Lung (tissue), 11 donors: ENCODE measurements at regions not wholly inside any gene's neighbourhood (a gene's known extent, or its start where the extent isn't known, plus 50 kb on each side); places are given as distances from the start of the nearest gene placed in this dataset.

Source experiments
- ATAC-seq: fragments of 200-7000 bp; cut with Tn5 transposase; one replicate; pipeline ENCODE4 v1.9.1; 2020; ENCODE audit warnings: moderate number of reproducible peaks; ENCODE audit not compliant: insufficient read depth, low FRiP score
- DNase-seq, 3 donors: peaks; one replicate each; pipeline ENCODE4 v3.0.0-alpha.2; 2013 to 2017
- H3K27ac ChIP-seq, 2 donors: one replicate each; pipeline ENCODE4 v1.5.1; 2013; ENCODE audit warnings: mild to moderate bottlenecking in 2 of 2, moderate library complexity in 2 of 2, control low read depth in 1 of 2, inconsistent platforms in 1 of 2, low read depth in 1 of 2, low read length in 1 of 2
- H3K27me3 ChIP-seq, 3 donors: one replicate each; pipeline ENCODE4 v1.5.1; 2013; ENCODE audit warnings: low read length in 2 of 3; ENCODE audit not compliant: control insufficient read depth in 3 of 3, insufficient read depth in 3 of 3
- H3K36me3 ChIP-seq, 4 donors: one replicate each; pipeline ENCODE4 v1.5.1; 2013; ENCODE audit warnings: low read length in 4 of 4, mild to moderate bottlenecking in 1 of 4, moderate library complexity in 1 of 4; ENCODE audit not compliant: control insufficient read depth in 4 of 4, insufficient read depth in 4 of 4
- H3K4me1 ChIP-seq, 5 donors: one replicate each; pipeline ENCODE4 v1.5.1; 2013; ENCODE audit warnings: low read length in 5 of 5, mild to moderate bottlenecking in 2 of 5, moderate library complexity in 1 of 5; ENCODE audit not compliant: control insufficient read depth in 5 of 5, insufficient read depth in 5 of 5
- H3K4me3 ChIP-seq: one replicate; pipeline ENCODE4 v1.5.1; 2013; ENCODE audit warnings: mild to moderate bottlenecking, control low read depth, moderate library complexity
- H3K9ac ChIP-seq, 2 donors: one replicate each; pipeline ENCODE4 v1.5.1; 2013; ENCODE audit warnings: low read length in 2 of 2, control low read depth in 1 of 2; ENCODE audit not compliant: insufficient read depth in 1 of 2
- H3K9me3 ChIP-seq, 4 donors: one replicate each; pipeline ENCODE4 v1.5.1; 2013; ENCODE audit warnings: low read length in 3 of 4, mild to moderate bottlenecking in 1 of 4, moderate library complexity in 1 of 4; ENCODE audit not compliant: control insufficient read depth in 4 of 4, insufficient read depth in 3 of 4
- CTCF ChIP-seq: IDR thresholded peaks from 2 replicates; pipeline ENCODE4 v1.5.1; 2012; ENCODE audit warnings: mild to moderate bottlenecking; ENCODE audit errors: control extremely low read depth, extremely low read depth
- WGBS, 2 donors: extraction: QIAGEN DNeasy Blood & Tissue Kit; methylation state at CpG; one replicate each; pipeline ENCODE4 v1.1.7; 2013; 5-methylcytosine and 5-hydroxymethylcytosine counted together
- donor health status: control.
- donor health status: control.
- donor health status: Bipolar disorder and iron deficiency.
- donor health status: healthy.
- donor health status: DM: yes; HTN: yes; CAD: no.

DNA sequence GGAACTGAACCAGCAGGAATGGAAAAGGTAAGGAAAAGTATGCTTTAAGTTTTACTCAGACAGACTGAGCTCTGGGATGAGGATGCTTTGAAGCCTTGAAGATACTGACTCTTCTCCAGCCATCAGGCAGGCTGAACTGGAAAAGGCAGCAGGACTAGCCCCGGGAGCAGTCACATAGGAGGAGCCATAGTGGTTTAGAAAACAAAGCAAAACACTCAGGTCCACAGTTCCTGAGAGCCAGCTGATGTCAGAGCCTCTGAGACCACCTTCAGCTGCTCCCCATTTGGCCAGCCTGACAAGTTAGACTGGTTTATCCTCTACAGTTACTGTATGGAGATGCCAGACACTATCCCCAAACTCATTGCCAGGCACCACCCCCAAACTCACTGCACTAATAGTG is 167.9 kb upstream of the CPEB2 start:
- H3K27me3 ChIP-seq, result no peaks in the 10 kb centered on the region
- peaks cover 0 to 3% (median 0%) of the 10 kb centered on the region in 5 donors for H3K4me1 ChIP-seq
- no peak for TF ChIP-seq CTCF
- peaks cover 0 to 1% (median 0%) of the 10 kb centered on the region in 4 donors for H3K9me3 ChIP-seq
- no peak overlapping the region for H3K27ac ChIP-seq
- H3K9ac ChIP-seq, result no peak overlapping the region
- 60 to 65% methylated on average over 1 of the region's 1 CpG for WGBS, 2 donors
- DNase-seq, result no peak
- ATAC-seq, result no peak
- no peak overlapping the region for H3K4me3 ChIP-seq
- no peaks in the 10 kb centered on the region for H3K36me3 ChIP-seq

- WGBS, 2 donors, result 62 to 77% methylated on average over 1 of the region's 1 CpG
- Histone ChIP-seq H3K4me1 (peaks cover 0 to 3% (median 0%) of the 10 kb centered on the region in 5 donors), H3K9me3 (peaks cover 0 to 1% (median 0%) of the 10 kb centered on the region in 4 donors), H3K27ac (no peak overlapping the region), H3K4me3 (no peak overlapping the region), H3K36me3 (no peaks in the 10 kb centered on the region), H3K27me3 (no peaks in the 10 kb centered on the region), H3K9ac (no peak overlapping the region)
- no peak for ATAC-seq
- no peak for TF ChIP-seq CTCF
- DNase-seq, result no peak
Measured at GRCh38 chr4:14835288-14835687, 167.0 kb upstream of the CPEB2 start.

DNA sequence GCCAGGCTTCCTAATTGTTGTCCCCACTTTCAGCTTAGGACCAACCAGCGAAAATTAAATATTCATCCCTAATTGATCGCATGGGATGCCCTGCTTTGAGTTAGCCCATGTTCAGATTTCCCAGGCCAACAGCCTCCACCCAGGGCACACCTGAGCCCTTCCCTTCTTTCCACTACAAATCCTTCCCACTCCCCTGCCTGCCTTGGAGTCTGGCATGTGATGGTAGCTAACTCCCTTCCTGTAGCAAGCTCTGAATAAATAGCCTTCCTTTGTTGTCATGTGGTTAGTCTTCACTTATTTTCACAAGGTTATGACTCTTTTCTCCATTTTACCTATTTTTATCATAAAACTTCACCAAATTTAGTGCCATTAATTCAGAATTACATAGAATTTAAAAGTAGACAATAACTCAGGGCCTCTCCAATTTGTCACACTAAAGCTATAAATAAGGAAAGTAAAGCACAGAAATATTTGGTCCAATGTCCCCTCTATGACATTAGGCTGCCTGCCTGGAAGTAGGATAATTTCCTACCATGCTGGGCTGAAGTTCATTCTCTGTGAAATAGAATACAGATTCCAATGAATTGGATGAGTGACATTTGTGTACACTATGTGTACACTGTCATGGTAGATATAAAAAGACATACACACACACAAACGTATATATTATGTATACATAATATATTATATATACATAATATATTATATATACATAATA is 166.4 kb upstream of the CPEB2 start:
- DNase-seq (no peak), ATAC-seq (no peak)
- WGBS, 2 donors, result 84 to 89% methylated on average over 3 of the region's 3 CpGs
- no peaks in the 10 kb centered on the region for H3K27me3 ChIP-seq
- H3K4me1 ChIP-seq, result peaks cover 0 to 3% (median 0%) of the 10 kb centered on the region in 5 donors
- TF ChIP-seq CTCF, result no peak
- no peaks in the 10 kb centered on the region for H3K36me3 ChIP-seq
- H3K9ac ChIP-seq, result no peak overlapping the region
- H3K27ac ChIP-seq, result no peak overlapping the region
- peaks cover 0 to 1% (median 0%) of the 10 kb centered on the region in 4 donors for H3K9me3 ChIP-seq
- H3K4me3 ChIP-seq, result no peak overlapping the region
